Skeletal muscle tissue (tissue), 3 donors: ENCODE measurements at regions not wholly inside any gene's neighbourhood (a gene's known extent, or its start where the extent isn't known, plus 50 kb on each side); places are given as distances from the start of the nearest gene placed in this dataset.

Experiments used
- H3K27ac ChIP-seq: one replicate; pipeline ENCODE4 v1.7.0; 2013; ENCODE audit warnings: mild to moderate bottlenecking, low read depth, low read length, inconsistent platforms
- H3K27me3 ChIP-seq, 3 donors: one replicate each; pipeline ENCODE4 v1.7.0; 2013; ENCODE audit warnings: low read length in 3 of 3; ENCODE audit not compliant: control insufficient read depth in 3 of 3, insufficient read depth in 3 of 3
- H3K36me3 ChIP-seq, 3 donors: one replicate each; pipeline ENCODE4 v1.7.0; 2013; ENCODE audit warnings: low read length in 3 of 3; ENCODE audit not compliant: control insufficient read depth in 3 of 3, insufficient read depth in 3 of 3
- H3K4me1 ChIP-seq, 3 donors: one replicate each; pipeline ENCODE4 v1.7.0; 2013; ENCODE audit warnings: low read length in 3 of 3, mild to moderate bottlenecking in 3 of 3; ENCODE audit not compliant: control insufficient read depth in 3 of 3, insufficient read depth in 3 of 3
- H3K4me3 ChIP-seq, 3 donors: one replicate each; pipeline ENCODE4 v1.7.0; 2013; ENCODE audit warnings: low read length in 3 of 3
- H3K9ac ChIP-seq, 3 donors: one replicate each; pipeline ENCODE4 v1.7.0; 2013; ENCODE audit warnings: low read length in 3 of 3, mild to moderate bottlenecking in 3 of 3, moderate library complexity in 2 of 3, low read depth in 1 of 3
- H3K9me3 ChIP-seq, 3 donors: one replicate each; pipeline ENCODE4 v1.7.0; 2013; ENCODE audit warnings: low read length in 3 of 3; ENCODE audit not compliant: control insufficient read depth in 3 of 3
- donor health status: Osteomylitis.

GRCh38 chr5:4243479-4244264 lies 648.0 kb downstream of the IRX1 start:
- no peak overlapping the region for H3K9ac ChIP-seq
- H3K4me3 ChIP-seq = no peak overlapping the region
- peaks cover 0 to 3% (median 0%) of the 10 kb centered on the region in 3 donors for H3K27me3 ChIP-seq
- H3K27ac ChIP-seq = no peak overlapping the region
- H3K4me1 ChIP-seq = no peaks in the 10 kb centered on the region
- H3K9me3 ChIP-seq = no peaks in the 10 kb centered on the region
- H3K36me3 ChIP-seq = no peaks in the 10 kb centered on the region

DNA sequence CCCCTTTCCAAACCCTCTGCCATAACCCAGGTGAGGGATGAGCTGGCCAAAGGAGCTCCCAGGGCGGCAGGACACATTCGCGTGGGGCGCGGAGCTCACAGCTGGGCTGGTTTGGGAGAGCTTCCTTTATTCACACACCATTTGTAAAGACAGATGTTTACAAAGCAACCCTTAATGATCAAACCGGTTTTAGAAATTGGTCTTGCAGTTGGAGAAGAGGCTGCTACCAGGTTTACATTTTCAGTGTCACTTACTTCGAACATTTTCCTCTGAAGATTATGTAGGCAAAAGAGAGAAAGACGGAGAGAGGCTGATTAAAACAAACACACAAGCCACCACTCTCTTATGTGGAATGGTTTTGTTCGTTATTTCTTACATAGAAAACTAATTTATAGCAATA lies 648.7 kb downstream of the IRX1 start:
- Histone ChIP-seq H3K4me3 (no peak overlapping the region), H3K4me1 (no peaks in the 10 kb centered on the region), H3K9ac (no peak overlapping the region), H3K27me3 (peaks cover 0 to 3% (median 0%) of the 10 kb centered on the region in 3 donors), H3K9me3 (no peaks in the 10 kb centered on the region), H3K27ac (no peak overlapping the region), H3K36me3 (no peaks in the 10 kb centered on the region)

GRCh38 chr5:4245076-4245475 lies 649.4 kb downstream of the IRX1 start:
- peaks cover 0 to 3% (median 0%) of the 10 kb centered on the region in 3 donors for H3K27me3 ChIP-seq
- H3K9me3 ChIP-seq = no peaks in the 10 kb centered on the region
- H3K27ac ChIP-seq = no peak overlapping the region
- no peaks in the 10 kb centered on the region for H3K36me3 ChIP-seq
- no peak overlapping the region for H3K9ac ChIP-seq
- no peak overlapping the region for H3K4me3 ChIP-seq
- H3K4me1 ChIP-seq = no peaks in the 10 kb centered on the region

DNA sequence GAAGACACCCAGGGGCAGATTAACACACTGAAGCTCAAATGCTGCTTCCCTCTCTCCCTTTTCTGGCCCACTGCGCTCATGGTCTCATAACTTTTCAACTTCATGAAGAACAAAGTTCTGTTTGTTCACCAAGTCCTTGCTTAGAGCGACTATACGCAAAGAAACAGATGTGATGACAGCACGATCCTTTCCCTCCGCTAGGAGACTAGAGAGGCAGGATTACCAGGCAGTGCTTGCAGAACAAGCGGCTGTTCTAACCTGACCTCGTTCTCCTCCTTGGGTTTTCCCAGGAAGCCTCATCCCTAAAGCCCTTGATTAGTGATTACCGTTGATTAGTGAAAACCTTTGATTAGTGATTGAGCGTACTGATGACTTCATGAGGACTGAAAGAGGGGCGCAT lies 649.9 kb downstream of the IRX1 start:
- Histone ChIP-seq H3K36me3 (no peaks in the 10 kb centered on the region), H3K9ac (no peak overlapping the region), H3K27ac (no peak overlapping the region), H3K27me3 (peaks cover 0 to 3% (median 0%) of the 10 kb centered on the region in 3 donors), H3K4me3 (no peak overlapping the region), H3K9me3 (no peaks in the 10 kb centered on the region), H3K4me1 (no peaks in the 10 kb centered on the region)

- no peak overlapping the region for H3K27ac ChIP-seq
Observed at GRCh38 chr5:4246447-4246846, 650.8 kb downstream of the IRX1 start.

GRCh38 chr5:4250254-4250653 lies 654.6 kb downstream of the IRX1 start:
- H3K9me3 ChIP-seq = no peaks in the 10 kb centered on the region
- H3K36me3 ChIP-seq = no peaks in the 10 kb centered on the region
- H3K4me3 ChIP-seq = no peak overlapping the region

More at GRCh38 chr5:4246447-4246846, 650.8 kb downstream of the IRX1 start:
- no peaks in the 10 kb centered on the region for H3K36me3 ChIP-seq
- H3K27me3 ChIP-seq = peaks cover 0 to 3% (median 0%) of the 10 kb centered on the region in 3 donors
- H3K9me3 ChIP-seq = no peaks in the 10 kb centered on the region
- no peak overlapping the region for H3K9ac ChIP-seq
- no peaks in the 10 kb centered on the region for H3K4me1 ChIP-seq
- no peak overlapping the region for H3K4me3 ChIP-seq

GRCh38 chr5:4252385-4252784 lies 656.8 kb downstream of the IRX1 start:
- H3K27me3 ChIP-seq = no peaks in the 10 kb centered on the region
- H3K4me3 ChIP-seq = no peak overlapping the region
- no peak overlapping the region for H3K27ac ChIP-seq
- no peaks in the 10 kb centered on the region for H3K9me3 ChIP-seq
- H3K4me1 ChIP-seq = no peaks in the 10 kb centered on the region
- H3K36me3 ChIP-seq = no peaks in the 10 kb centered on the region
- H3K9ac ChIP-seq = no peak overlapping the region

More at GRCh38 chr5:4250254-4250653, 654.6 kb downstream of the IRX1 start:
- no peaks in the 10 kb centered on the region for H3K4me1 ChIP-seq
- H3K27ac ChIP-seq = no peak overlapping the region
- H3K9ac ChIP-seq = no peak overlapping the region
- H3K27me3 ChIP-seq = peaks cover 0 to 3% (median 0%) of the 10 kb centered on the region in 3 donors

GRCh38 chr5:4254736-4255135 lies 659.1 kb downstream of the IRX1 start:
- Histone ChIP-seq H3K36me3 (no peaks in the 10 kb centered on the region), H3K27ac (no peak overlapping the region), H3K27me3 (no peaks in the 10 kb centered on the region), H3K4me3 (no peak overlapping the region), H3K4me1 (no peaks in the 10 kb centered on the region), H3K9me3 (no peaks in the 10 kb centered on the region), H3K9ac (no peak overlapping the region)

- H3K9me3 ChIP-seq = no peaks in the 10 kb centered on the region
- H3K27ac ChIP-seq = no peak overlapping the region
- no peaks in the 10 kb centered on the region for H3K4me1 ChIP-seq
- no peak overlapping the region for H3K9ac ChIP-seq
- H3K27me3 ChIP-seq = no peaks in the 10 kb centered on the region
- H3K4me3 ChIP-seq = no peak overlapping the region
- H3K36me3 ChIP-seq = no peaks in the 10 kb centered on the region
Observed at GRCh38 chr5:4255441-4255840, 659.8 kb downstream of the IRX1 start.

- H3K9ac ChIP-seq = no peak overlapping the region
- H3K36me3 ChIP-seq = no peaks in the 10 kb centered on the region
- H3K4me3 ChIP-seq = no peak overlapping the region
- no peaks in the 10 kb centered on the region for H3K27me3 ChIP-seq
- H3K9me3 ChIP-seq = no peaks in the 10 kb centered on the region
- H3K27ac ChIP-seq = no peak overlapping the region
- no peaks in the 10 kb centered on the region for H3K4me1 ChIP-seq
Observed at GRCh38 chr5:4258170-4258569, 662.5 kb downstream of the IRX1 start.
